ENCODE measurements at regions not wholly inside any gene's neighbourhood (a gene's known extent, or its start where the extent isn't known, plus 50 kb on each side); places are given as distances from the start of the nearest gene placed in this dataset.

GRCh38 chr13:57552437-57552836 lies 79.1 kb upstream of the PCDH17 start:
- no peak overlapping the region for H3K4me3 Mint-ChIP-seq
- H3K27ac Mint-ChIP-seq: no peak overlapping the region
- DNase-seq (ENCODE audit: low spot score in 2 of 2, unreplicated experiment in 2 of 2): no peak
- H3K9me3 Mint-ChIP-seq: peaks cover 5% of the 10 kb centered on the region
- H3K36me3 Mint-ChIP-seq: no peaks in the 10 kb centered on the region
- no peaks in the 10 kb centered on the region for H3K4me1 Mint-ChIP-seq
- no peak for TF ChIP-seq CTCF (IDR thresholded peaks at IDR 0.05; ENCODE audit: unreplicated experiment)
- H3K27me3 Mint-ChIP-seq (ENCODE audit: low read depth): no peaks in the 10 kb centered on the region

- Mint-ChIP-seq H3K4me1 (no peaks in the 10 kb centered on the region), H3K36me3 (no peaks in the 10 kb centered on the region), H3K4me3 (no peak overlapping the region), H3K27me3 (ENCODE audit: low read depth) (no peaks in the 10 kb centered on the region), H3K27ac (no peak overlapping the region), H3K9me3 (peaks cover 5% of the 10 kb centered on the region)
- TF ChIP-seq CTCF (IDR thresholded peaks at IDR 0.05; ENCODE audit: unreplicated experiment): no peak
- no peak for DNase-seq (ENCODE audit: low spot score in 2 of 2, unreplicated experiment in 2 of 2)
Measured at GRCh38 chr13:57553932-57554331, 77.6 kb upstream of the PCDH17 start.

- no peak overlapping the region for H3K27ac Mint-ChIP-seq
- no peak for DNase-seq (ENCODE audit: low spot score in 2 of 2, unreplicated experiment in 2 of 2)
- no peak overlapping the region for H3K4me3 Mint-ChIP-seq
- H3K4me1 Mint-ChIP-seq: peaks cover 1% of the 10 kb centered on the region
- peak; percentile 68 for TF ChIP-seq CTCF (IDR thresholded peaks at IDR 0.05; ENCODE audit: unreplicated experiment)
- peaks cover 5% of the 10 kb centered on the region for H3K9me3 Mint-ChIP-seq
- no peaks in the 10 kb centered on the region for H3K27me3 Mint-ChIP-seq (ENCODE audit: low read depth)
- no peaks in the 10 kb centered on the region for H3K36me3 Mint-ChIP-seq
Measured at GRCh38 chr13:57558051-57558467, 73.5 kb upstream of the PCDH17 start.

- Mint-ChIP-seq H3K36me3 (no peaks in the 10 kb centered on the region), H3K27ac (no peak overlapping the region), H3K4me1 (no peaks in the 10 kb centered on the region), H3K4me3 (no peak overlapping the region), H3K27me3 (ENCODE audit: low read depth) (no peaks in the 10 kb centered on the region), H3K9me3 (peaks cover 16% of the 10 kb centered on the region)
- TF ChIP-seq CTCF (IDR thresholded peaks at IDR 0.05; ENCODE audit: unreplicated experiment): no peak
- no peak for DNase-seq (ENCODE audit: low spot score in 2 of 2, unreplicated experiment in 2 of 2)
Measured at GRCh38 chr13:57568865-57569264, 62.7 kb upstream of the PCDH17 start.

GRCh38 chr13:57569986-57570385 lies 61.6 kb upstream of the PCDH17 start:
- H3K27me3 Mint-ChIP-seq (ENCODE audit: low read depth): peaks cover 2% of the 10 kb centered on the region
- H3K4me3 Mint-ChIP-seq: no peak overlapping the region
- TF ChIP-seq CTCF (IDR thresholded peaks at IDR 0.05; ENCODE audit: unreplicated experiment): no peak
- H3K27ac Mint-ChIP-seq: no peak overlapping the region
- H3K4me1 Mint-ChIP-seq: no peaks in the 10 kb centered on the region
- peaks cover 16% of the 10 kb centered on the region for H3K9me3 Mint-ChIP-seq
- H3K36me3 Mint-ChIP-seq: no peaks in the 10 kb centered on the region
- DNase-seq (ENCODE audit: low spot score in 2 of 2, unreplicated experiment in 2 of 2): no peak

Measured in mesothelial cell of epicardium (in vitro differentiated cells).